Small intestine (tissue), 7 donors: ENCODE measurements at regions not wholly inside any gene's neighbourhood (a gene's known extent, or its start where the extent isn't known, plus 50 kb on each side); places are given as distances from the start of the nearest gene placed in this dataset.

Source experiments
- DNase-seq, 2 donors: peaks; one replicate each; pipeline versions ENCODE4 v3.0.0 to v3.0.0-alpha.2; 2013
- FAIRE-seq: peaks from 2 replicates; lab custom pipeline; 2012; peaks lifted over from hg19 to GRCh38; lab: Jason Lieb, UNC
- H3K27ac ChIP-seq, 3 donors: one replicate each; pipeline ENCODE4 v1.5.1; 2013; ENCODE audit warnings: low read length in 2 of 3, mild to moderate bottlenecking in 2 of 3, control low read depth in 1 of 3, inconsistent platforms in 1 of 3, low read depth in 1 of 3, moderate library complexity in 1 of 3
- H3K27me3 ChIP-seq, 3 donors: one replicate each; pipeline ENCODE4 v1.6.1; 2013; ENCODE audit warnings: low read length in 3 of 3, inconsistent platforms in 1 of 3; ENCODE audit not compliant: control insufficient read depth in 3 of 3, insufficient read depth in 3 of 3
- H3K36me3 ChIP-seq, 3 donors: one replicate each; pipeline ENCODE4 v1.6.1; 2013; ENCODE audit warnings: low read length in 3 of 3, inconsistent platforms in 1 of 3, low read depth in 1 of 3, mild to moderate bottlenecking in 1 of 3, moderate library complexity in 1 of 3; ENCODE audit not compliant: control insufficient read depth in 3 of 3, insufficient read depth in 2 of 3
- H3K4me1 ChIP-seq, 3 donors: one replicate each; pipeline ENCODE4 v1.6.1; 2013; ENCODE audit warnings: low read length in 2 of 3, inconsistent platforms in 1 of 3, low read depth in 1 of 3, mild to moderate bottlenecking in 1 of 3, moderate library complexity in 1 of 3; ENCODE audit not compliant: control insufficient read depth in 3 of 3, insufficient read depth in 2 of 3
- H3K4me3 ChIP-seq, 3 donors: one replicate each; pipeline ENCODE4 v1.5.1; 2013; ENCODE audit warnings: low read length in 3 of 3, control low read depth in 1 of 3, inconsistent platforms in 1 of 3, low read depth in 1 of 3, mild to moderate bottlenecking in 1 of 3, moderate library complexity in 1 of 3
- H3K9me3 ChIP-seq, 2 donors: one replicate each; pipeline ENCODE4 v1.6.1; 2013; ENCODE audit warnings: low read depth in 1 of 2, low read length in 1 of 2; ENCODE audit not compliant: control insufficient read depth in 2 of 2, insufficient read depth in 1 of 2
- WGBS, 3 donors: extraction: QIAGEN DNeasy Blood & Tissue Kit; methylation state at CpG; one replicate each; pipeline ENCODE4 v1.1.7; 2013; 5-methylcytosine and 5-hydroxymethylcytosine counted together
- donor health status: healthy with polysubstance abuse.
- donor health status: control.
- donor health status: control.
- donor health status: Bipolar disorder and iron deficiency.
- donor health status: healthy.

GRCh38 chr3:148238421-148238821 is 459.3 kb upstream of the AGTR1 start:
- H3K27ac ChIP-seq: no peak overlapping the region
- H3K9me3 ChIP-seq: no peaks in the 10 kb centered on the region
- no peak overlapping the region for H3K4me3 ChIP-seq
- no peak for FAIRE-seq
- no peaks in the 10 kb centered on the region for H3K36me3 ChIP-seq
- no peak for DNase-seq
- no peaks in the 10 kb centered on the region for H3K4me1 ChIP-seq
- 59 to 80% (median 78%) methylated on average over 1 of the region's 1 CpG for WGBS, 3 donors
- peaks cover 0 to 2% (median 0%) of the 10 kb centered on the region in 3 donors for H3K27me3 ChIP-seq

- DNase-seq (no peak), FAIRE-seq (no peak)
- Histone ChIP-seq H3K27ac (no peak overlapping the region), H3K4me3 (no peak overlapping the region), H3K27me3 (peaks cover 0 to 2% (median 0%) of the 10 kb centered on the region in 3 donors), H3K36me3 (no peaks in the 10 kb centered on the region), H3K9me3 (no peaks in the 10 kb centered on the region), H3K4me1 (no peaks in the 10 kb centered on the region)
- 73 to 78% (median 77%) methylated on average over 3 of the region's 3 CpGs for WGBS, 3 donors
These were observed 457.4 kb upstream of the AGTR1 start for GRCh38 chr3:148240351-148240750.

DNA sequence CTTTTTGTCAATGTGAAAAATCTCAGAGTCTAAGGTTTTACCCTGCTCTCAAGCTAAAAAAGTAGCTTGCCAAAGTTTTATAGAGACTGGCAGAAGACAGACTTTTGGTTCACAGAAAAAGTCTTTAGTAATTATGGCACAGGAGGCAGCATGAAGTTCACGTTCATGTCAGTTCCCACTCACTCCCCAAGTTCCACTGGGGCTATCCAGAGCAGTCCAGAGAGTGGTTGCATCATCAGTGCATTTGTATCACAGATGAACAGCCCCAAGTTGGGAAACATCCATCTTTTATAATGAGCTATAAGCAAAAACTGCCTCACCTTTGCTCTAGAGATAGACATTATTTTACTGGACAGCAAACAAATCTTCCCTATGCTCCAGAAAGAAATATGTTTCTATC is 454.1 kb upstream of the AGTR1 start:
- Histone ChIP-seq H3K9me3 (no peaks in the 10 kb centered on the region), H3K27me3 (no peaks in the 10 kb centered on the region), H3K36me3 (no peaks in the 10 kb centered on the region), H3K4me1 (no peaks in the 10 kb centered on the region), H3K4me3 (no peak overlapping the region), H3K27ac (no peak overlapping the region)
- 58 to 78% (median 60%) methylated on average over 1 of the region's 1 CpG for WGBS, 3 donors
- FAIRE-seq (no peak), DNase-seq (no peak)

DNA sequence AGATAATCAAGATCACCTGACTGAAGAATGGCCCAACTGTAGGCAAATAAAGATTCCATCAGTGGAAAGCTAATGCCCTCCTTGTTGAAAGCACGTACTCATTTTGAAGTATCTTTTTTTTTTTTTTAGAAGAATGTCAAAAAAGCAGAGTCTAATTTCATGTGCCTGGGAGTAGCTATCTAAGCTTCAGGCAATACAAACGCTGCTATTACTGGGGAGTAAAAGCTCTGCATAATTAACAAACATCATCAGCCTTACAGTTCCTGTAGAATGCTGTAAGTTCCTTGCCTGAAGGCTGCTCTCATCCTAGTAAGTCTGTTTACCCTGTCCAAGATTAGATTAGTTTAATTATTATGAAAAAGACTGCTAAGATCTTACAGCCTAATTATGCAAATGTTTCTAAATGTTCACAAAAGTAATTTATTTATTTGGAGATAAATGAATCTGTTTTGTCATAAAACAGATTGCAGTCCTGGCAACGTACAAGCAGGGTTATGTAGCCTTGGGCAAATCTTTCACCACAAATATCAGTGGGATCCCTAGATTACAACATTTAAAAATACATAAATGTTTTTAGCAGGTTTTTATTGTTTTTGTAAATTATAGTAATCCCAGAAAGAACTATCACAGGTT is 451.3 kb upstream of the AGTR1 start:
- Histone ChIP-seq H3K4me1 (no peaks in the 10 kb centered on the region), H3K36me3 (no peaks in the 10 kb centered on the region), H3K27me3 (peaks cover 0 to 2% (median 0%) of the 10 kb centered on the region in 3 donors), H3K4me3 (no peak overlapping the region), H3K9me3 (no peaks in the 10 kb centered on the region), H3K27ac (no peak overlapping the region)
- no peak for FAIRE-seq
- no peak for DNase-seq
- 38 to 45% (median 38%) methylated on average over 3 of the region's 3 CpGs for WGBS, 3 donors

- Histone ChIP-seq H3K36me3 (no peaks in the 10 kb centered on the region), H3K27me3 (peaks cover 0 to 2% (median 0%) of the 10 kb centered on the region in 3 donors), H3K27ac (no peak overlapping the region), H3K4me1 (no peaks in the 10 kb centered on the region), H3K4me3 (no peak overlapping the region), H3K9me3 (peaks cover 0 to 10% of the 10 kb centered on the region in 2 donors)
- DNase-seq: no peak
- WGBS, 3 donors: 76 to 89% (median 77%) methylated on average over 2 of the region's 2 CpGs
- no peak for FAIRE-seq
These were observed 444.0 kb upstream of the AGTR1 start for GRCh38 chr3:148253713-148254112.

DNA sequence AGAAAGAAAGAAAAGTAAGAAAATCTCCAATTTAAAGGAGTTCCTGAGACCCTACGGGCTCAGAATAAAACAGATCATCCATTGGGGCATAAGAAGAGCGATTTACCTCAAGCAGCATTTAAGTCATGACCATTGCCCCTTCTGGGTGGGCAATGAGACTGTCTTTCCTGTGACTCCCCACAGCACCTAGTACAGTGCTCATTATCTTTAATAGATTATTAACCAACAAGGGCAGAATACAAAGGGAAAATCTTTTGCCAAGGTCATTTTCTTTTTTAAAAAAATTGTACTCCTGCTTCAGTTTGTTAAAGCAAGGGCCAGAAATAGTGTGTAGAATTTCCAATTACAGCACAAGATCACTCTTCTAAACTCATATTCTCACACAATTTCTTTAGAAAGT is 443.3 kb upstream of the AGTR1 start:
- no peak for DNase-seq
- Histone ChIP-seq H3K4me1 (no peaks in the 10 kb centered on the region), H3K4me3 (no peak overlapping the region), H3K27ac (no peak overlapping the region), H3K36me3 (no peaks in the 10 kb centered on the region), H3K27me3 (no peaks in the 10 kb centered on the region), H3K9me3 (peaks cover 0 to 10% of the 10 kb centered on the region in 2 donors)
- WGBS, 3 donors: 77 to 94% (median 90%) methylated on average over 2 of the region's 2 CpGs
- FAIRE-seq: no peak

GRCh38 chr3:148255981-148256969 is 441.4 kb upstream of the AGTR1 start:
- H3K27me3 ChIP-seq: no peaks in the 10 kb centered on the region
- 23 to 56% (median 36%) methylated on average over 6 of the region's 6 CpGs for WGBS, 3 donors
- DNase-seq (peak; percentile 11 to 66), FAIRE-seq (no peak)
- no peaks in the 10 kb centered on the region for H3K36me3 ChIP-seq
- H3K9me3 ChIP-seq: peaks cover 0 to 10% of the 10 kb centered on the region in 2 donors
- no peaks in the 10 kb centered on the region for H3K4me1 ChIP-seq
- H3K4me3 ChIP-seq: no peak overlapping the region
- H3K27ac ChIP-seq: no peak overlapping the region

DNA sequence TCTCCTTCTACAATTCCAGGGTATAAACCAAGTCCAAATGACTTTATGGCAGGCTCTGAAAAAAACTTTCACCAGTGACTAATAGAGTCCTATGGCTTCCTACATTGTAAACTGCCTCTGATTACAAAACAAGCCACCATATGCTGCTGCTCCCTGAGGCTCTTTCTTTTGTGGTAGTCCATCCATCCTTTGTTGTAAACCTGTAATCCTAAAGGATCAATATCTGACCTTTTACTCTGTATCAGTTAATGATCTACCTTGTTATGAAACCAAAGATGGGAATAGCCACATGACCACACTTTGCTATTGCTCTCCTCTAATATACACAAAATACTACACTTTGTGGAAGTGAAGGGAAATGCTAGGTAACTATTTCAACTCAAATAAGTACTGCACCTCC is 434.7 kb upstream of the AGTR1 start:
- peak in 1 of 2 donors; percentile 30 for DNase-seq
- Histone ChIP-seq H3K27me3 (no peaks in the 10 kb centered on the region), H3K36me3 (no peaks in the 10 kb centered on the region), H3K4me1 (no peaks in the 10 kb centered on the region), H3K4me3 (no peak overlapping the region), H3K9me3 (peaks cover 0 to 3% of the 10 kb centered on the region in 2 donors), H3K27ac (no peak overlapping the region)
- no peak for FAIRE-seq
